DMS53 treated with DMSO at 0.1 percent for 48 hours (cell line): ENCODE measurements at regions not wholly inside any gene's neighbourhood (a gene's known extent, or its start where the extent isn't known, plus 50 kb on each side); places are given as distances from the start of the nearest gene placed in this dataset.

Experiments
- DNase-seq: peaks from one replicate; lab custom pipeline; 2025; ENCODE audit not compliant: unreplicated experiment; lab: John Stamatoyannopoulos, UW

DNA sequence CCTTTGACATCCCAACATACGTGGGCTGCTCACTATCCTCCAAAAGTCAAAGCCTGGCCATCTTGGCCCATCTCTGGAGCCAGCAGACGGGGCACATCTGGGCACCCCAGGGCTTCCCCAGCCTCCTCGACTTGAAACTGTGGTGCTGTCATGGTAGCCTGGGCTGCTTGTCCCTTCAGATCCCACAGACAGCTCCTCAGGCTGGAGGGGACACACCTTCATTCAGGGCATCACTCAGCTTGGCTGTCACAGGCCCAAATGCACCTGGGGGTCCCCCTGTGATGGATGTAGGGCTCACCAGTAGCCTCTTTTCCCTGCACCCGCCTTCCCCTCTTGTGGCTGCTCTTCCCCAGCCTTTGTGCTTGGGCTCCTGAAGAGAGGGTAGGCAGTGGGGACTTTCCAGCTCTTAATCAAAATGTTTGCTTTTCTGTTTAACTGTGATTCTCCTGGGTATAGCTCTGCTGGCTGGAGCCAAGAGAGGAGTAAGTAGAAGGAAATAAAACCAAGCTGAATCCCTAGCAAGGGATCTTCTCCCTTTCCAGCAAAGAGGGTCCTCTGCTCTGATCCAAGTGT lies 92.3 kb downstream of the GYPC start:
- no peak for DNase-seq

DNA sequence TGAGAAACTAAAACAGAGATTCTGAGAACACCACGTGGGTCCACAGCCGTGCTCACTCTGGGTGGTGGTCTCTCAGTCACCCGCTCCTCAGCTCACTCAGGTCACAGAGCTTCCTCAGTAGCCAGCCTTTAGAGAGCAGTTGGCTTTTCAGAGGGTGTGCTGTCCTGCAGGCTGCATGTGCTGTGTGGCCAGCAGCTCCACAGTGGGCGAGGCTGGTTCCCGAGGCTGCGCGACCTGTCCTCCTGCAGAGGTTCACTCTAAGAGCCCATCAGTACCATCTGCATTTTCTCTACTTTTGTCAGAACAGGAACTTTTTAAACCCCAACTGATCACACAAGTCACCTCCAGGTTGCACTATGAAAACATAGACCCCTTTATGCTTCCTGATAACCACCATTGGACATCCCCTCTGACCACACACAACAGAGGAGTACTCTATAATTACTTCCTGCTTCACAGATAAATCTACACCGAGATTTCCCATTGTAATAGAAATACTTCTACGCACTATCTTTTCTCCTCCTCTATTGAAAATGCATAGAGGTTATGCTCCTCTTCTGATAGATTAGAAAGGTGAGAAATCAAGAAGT lies 93.1 kb downstream of the GYPC start:
- DNase-seq = no peak

DNA sequence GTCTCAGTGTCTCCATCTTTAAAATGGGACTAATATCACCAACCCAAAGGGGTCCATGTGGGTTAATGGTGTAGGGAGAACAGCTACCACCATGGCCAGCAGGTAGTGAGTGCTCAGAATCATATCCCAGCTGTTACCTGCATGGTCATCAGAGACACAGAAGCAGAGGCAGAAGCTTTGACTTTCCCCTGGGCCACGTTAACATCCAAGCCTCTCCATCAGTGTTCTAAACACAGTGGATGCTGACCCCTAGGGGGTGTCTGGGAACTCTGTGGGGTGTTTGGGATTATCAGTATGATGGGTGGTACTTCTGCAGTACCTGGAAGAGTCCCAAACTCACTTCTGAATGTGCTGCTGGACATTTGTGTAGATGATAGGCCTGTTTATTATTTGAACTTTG lies 93.6 kb downstream of the GYPC start:
- DNase-seq = no peak

DNA sequence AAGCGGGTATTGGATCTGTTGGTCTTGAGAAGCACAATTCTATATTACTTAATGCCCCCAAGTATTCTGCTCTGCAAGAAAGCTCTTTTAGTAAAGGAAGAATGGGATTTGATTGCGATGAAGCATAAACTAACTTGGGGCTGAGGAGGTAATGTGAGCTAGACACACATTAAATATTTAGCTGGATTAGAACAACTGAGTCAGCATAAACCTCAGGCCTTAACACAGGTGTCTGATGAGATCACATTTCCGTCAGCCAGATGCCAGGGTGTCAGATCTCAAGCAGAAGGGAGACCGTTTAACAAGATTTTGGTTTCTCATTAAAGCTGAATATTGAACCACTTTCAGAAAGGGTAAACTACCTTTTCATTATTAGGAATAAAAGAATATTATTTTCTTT lies 94.5 kb downstream of the GYPC start:
- no peak for DNase-seq

DNA sequence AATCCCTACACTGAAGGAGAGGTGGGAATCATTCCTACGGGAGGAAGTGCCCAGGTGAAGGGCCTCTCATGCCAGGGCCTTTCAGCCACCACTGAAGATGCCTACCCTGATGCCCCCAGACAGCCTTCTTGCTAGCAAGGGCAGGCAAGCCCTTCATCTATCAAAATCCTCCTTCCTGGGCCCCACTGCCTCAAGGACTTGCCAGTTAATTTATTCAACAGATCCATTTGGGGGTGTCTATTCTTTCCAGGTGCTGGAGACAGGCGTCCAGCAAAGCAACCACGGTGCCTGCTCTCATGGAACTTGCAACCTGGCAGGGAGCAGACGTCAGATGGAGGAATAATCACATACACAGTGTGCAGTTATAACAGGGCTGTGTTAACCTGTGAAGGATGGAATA lies 95.5 kb downstream of the GYPC start:
- no peak for DNase-seq

DNA sequence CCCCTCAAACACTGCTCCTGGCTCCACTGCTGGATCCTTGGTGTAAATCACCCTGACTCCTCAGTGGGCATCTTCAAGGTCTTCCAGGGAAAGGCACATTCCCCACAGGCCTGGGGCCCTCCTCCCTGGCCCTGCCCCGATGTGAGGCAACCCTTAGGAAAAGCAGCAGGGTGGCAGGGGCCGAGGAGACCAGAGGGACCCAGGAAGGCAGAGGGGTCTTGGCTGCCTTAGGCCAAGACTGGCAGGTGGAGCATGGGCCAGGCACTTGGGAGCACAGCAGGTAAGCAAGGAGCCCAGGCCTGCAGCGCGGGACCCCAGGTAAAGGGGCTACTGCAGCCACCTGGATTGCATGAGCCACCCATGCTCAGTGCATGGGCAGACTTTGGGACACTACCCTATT lies 96.9 kb downstream of the GYPC start:
- no peak for DNase-seq

DNA sequence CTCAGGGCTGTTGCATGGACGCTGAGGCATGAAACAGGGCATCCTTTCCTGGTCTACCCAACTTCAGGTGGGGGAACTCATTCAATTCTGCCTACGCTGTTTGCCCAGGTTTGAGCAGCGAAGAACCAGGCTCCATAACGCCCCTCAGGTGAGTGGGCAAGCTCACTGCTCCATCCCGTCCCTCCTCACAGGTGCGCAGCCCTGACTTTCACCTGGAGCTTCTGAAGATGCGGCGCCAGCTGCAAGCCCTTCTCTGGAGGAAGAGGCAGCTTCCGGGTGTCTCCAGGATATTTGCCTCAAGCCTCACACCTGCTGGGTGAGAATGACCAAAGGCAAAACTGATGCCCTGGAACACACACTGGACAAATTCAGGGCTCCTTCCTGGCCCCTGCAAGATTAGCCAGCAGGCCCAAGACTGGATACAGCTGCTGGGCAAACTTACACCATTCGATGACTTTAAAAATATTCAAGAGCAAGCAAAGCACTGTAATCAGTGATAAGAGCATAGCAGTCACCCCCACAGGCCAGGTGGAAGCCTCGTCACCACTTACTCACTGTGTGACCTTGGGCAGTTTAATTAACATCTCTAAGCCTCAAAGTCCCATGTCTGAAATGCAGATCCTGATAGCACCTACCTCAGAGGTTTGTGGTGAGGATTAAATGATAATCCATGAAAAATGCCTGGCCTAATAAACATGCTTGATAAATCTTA lies 97.7 kb downstream of the GYPC start:
- no peak for DNase-seq

DNA sequence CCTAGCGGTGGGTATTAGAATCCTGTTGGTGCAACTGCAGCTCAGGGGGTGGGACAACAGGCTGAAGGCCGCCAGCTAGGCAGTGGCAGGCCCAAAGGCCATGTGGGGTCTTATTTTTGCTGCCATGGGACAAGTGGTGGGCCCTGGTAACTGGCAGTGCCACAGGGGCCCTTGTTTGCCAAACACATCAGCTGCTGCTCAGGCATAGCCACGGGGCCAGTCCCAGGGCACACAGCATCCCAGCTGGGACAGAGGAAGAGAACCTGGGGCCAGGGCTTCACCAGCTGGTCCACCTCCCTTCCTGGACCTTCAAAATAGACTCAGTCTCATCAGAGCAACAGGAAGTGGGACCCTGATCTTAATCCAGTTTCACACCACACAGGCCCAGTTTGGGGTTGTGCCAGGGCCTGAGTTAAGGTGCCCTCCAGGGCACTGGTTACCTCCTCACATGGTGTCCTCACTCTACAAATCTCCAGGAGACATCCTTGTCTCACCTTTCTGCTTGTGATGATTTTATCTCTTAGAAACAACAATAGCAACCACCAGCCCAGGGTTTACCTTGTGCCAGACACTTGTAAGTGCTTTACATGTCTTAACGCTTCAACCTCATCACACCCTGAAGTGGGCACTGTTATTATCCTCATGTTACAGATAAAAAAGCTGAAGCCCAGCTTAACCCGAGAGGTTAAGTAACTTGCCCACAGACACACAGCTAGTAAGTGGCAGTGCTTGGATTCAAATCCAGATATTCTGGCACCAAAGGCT lies 98.5 kb downstream of the GYPC start:
- no peak for DNase-seq

DNA sequence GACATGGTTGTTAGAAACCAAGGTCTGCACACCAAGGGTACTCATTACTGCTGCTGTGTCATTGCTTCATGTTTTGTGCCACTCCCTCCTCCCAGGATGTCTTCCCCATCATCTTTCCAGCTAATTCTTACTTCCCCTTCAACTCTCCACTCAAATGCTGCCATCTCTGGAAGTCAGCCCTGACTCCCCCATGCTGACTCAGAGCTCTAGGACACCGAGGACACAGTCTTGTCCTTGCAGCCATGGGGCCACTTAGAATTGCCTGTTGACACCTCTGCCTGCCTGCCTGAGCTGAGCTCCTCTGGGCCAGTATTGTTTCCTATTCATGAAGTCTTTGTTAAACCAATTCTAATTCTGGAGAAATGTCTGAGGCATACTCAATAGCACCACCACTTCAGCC lies 100.2 kb downstream of the GYPC start:
- DNase-seq = no peak

DNA sequence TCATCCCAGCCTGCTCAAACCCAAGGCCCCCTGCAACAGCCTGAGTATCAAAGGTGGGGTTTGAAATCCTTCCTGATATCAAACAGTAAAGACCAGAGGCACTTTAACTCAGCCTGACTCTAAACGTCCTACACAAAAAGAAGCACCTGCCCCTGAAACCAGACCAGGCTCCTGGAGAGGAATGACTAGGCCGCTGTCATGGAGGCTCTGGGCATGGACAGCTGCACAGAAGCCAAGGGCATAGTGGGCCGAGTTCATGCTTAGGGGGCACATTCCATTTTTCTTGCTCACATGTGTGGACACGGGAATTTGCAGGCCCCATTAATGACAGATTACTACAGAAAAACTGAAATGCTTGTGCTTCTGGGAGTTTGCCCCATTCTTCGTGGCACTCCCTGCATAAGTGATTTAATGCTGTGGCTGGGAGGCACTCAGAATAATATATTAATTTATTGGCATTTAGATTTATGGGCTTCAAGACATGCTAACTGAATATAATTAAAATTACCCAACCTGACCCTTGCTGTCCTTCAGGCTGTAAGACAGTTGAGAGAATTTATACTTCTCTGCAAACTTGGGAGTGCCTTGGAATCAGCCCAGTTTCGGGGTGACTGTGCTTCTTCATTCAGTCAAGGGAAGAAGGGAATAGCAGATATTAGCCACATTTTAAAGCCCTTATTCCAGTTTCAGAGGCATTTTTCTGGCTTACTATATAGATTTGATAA lies 105.5 kb downstream of the GYPC start:
- no peak for DNase-seq

DNA sequence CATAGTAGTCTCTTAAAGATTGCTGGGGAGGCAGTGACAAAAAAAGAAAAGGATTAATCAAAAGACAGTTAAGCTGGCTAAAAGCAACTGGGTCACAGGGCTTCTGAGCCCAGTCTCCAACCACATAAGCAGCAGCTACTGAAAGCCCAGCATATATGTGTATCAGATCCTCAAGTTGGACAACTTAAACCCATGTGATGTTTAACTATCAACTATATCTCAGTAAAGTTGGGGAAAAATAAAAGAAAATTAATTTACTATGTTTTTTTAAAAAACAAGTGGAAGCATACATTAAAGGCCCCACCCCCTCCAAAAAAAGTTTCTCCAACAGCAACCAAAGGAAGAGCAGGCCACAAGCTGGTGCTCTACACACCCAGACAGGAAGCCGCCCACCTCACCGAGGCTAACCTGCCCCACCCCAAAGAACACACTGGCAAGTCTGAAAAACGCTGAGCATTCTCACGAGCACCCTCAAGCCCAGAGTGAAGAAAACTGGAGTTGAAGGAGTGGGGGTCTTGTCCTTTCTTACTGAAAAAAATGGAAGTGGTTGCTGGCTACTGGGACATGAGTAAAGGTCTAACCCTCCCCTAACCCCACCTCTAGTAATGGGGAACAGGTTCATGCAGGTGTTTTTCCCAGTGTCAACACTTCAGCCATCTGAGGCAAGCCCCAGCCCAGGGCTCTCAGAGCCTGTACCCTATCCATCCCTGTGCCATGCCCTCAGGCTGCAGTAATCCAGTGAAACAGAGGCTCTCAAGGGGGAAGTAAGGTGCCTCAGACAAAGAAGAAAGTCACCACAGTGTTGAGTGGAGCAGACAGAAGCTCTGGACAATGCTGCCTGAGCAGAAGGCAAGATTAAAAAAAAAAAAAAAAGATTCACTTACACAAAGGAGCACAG lies 106.3 kb downstream of the GYPC start:
- no peak for DNase-seq

DNA sequence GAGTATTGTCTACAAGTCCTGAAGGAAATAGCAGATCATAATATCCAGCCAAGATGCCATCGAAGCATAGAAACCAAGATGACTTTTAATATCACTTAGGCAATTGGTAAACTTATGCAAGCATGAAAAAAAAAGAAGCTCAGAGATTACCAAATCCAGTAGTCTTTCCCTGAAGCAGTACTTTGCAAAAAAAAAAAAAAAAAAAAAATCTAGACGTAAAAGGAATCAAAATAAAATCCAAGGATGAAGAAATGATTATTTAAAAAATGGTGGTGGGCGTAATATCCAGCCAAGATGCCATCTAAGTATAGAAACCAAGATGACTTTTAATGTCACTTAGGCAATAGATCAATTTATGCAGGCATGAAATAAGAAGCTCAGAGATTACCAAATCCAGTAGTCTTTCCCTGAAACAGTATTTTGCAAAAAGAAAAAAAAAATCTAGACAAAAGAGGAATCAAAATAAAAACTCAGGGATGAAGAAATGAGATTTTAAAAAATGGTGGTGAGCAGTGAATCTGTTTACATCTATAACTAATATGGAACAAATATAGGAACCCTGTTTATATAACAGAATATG lies 108.8 kb downstream of the GYPC start:
- no peak for DNase-seq

DNA sequence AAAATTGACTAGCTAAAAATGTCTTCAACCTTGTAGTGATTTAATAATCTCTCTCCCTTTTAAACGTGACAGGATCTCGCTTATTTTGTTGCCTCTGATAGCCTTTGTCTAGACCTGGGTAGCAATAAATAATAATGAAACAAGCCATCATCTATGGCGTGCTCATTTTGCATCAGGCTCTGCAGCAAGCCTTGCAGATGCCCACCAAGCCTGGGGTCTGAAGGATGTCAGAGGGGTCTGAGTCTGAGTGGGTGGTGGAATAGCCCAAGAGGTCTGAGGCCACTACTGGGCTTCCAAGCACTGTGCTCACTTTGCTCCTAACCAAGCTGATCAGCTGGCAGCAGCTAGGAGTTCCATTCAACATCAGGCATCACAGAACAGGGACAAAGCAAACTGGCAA lies 109.4 kb downstream of the GYPC start:
- no peak for DNase-seq

DNA sequence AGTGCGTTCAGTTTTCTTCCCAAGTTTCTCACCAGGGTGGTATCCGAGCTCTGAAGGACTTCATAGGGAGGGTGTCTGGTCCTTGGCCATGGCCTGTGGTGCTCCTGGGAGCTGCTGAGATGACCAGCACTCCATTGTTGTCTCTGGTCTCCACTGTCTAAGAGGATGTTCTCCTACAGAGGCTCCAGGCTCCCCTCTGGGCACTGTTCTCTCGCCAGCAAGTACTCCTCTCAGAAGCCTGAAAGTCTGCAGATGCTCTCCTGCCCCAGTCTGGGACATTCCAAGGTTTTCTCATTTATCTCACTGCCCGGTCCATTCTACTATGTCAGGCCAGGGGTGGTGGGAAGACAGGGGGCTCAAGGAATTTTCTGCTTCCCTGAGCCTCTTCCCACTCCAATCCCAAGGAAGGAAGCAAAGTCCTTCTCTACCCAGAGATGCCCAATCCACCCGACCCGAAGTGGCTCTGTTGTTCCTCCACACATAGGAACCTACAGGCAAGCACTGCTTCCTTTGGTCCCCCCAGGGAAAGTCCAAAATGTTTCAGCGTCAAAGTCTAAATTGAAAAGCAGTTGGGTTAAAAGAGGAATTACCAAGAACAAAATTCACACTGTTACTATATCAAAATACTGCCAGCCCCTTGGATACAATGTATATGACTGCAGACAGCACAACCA lies 110.5 kb downstream of the GYPC start:
- no peak for DNase-seq

DNA sequence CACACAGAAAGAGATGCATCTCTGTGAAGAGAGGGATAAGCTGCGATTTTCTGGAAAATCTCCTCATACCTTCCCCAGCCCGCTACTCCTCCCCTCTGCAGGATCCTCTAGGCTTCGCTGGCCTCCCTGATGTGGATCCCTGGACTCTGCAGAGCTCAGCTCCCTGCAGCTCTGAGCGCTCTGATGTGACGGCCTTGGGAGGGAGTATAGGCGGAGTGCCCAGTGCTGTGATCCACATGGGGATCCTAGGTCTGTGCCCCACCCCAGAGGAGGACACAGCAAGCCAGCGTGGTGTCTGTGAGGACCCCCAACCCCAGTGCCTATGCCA lies 111.0 kb downstream of the GYPC start:
- DNase-seq = no peak

DNA sequence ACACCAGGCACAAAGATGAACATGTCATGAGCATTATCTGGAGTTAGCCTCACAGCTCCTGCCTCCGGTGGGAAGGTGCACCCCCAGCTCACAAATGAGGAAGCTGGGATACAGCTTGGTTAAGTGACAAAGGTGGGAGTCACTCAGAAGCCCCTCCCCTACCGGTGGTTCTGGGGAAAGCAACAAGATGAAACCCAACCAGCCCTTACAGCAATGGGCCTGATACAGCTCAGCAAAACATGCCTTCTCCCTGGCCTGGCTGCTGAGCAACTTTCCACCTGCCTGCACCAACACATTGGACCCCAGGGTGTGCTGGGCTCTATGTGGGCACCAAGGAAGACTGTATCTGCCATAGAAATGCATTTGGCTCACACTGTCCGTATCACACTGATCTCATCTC lies 113.2 kb downstream of the GYPC start:
- no peak for DNase-seq

DNA sequence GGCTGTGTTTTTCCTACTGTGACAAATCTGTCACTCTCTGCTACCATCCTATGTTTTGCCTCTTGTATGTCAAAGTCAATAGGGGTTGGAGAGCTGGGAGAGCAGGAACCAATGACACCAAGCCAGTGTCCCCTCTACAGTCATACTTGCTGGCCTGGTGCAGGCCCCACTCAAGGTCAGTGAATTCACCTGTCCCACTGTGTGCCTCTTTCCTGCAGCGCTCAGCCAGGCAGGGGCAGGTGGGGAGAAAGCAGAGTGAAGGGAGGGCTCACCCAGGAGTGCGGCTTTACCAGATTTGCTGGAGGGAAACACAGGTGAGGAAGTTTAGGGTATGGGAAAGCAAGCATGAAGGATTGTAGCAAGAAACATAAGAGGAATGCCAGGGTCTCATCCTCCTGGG lies 114.5 kb downstream of the GYPC start:
- no peak for DNase-seq

DNA sequence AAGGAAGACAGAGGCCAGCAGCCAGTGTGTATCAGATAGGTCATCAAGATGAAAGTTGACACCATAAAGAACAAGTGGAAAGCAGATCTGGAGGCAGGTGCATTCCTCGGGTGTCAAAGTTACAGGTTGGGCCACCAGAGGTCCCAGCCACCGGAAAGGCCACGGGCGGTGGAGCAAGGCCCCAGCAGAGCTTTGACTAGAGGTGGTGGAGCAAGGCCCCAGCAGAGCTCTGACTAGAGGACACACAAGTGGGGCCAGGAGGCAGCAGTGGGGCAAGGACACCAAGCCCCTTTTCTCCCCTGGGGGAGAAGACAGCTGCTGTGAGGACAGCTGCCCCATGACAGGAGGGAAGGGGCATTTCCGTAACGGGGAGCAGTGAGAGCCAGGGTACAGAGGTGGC lies 115.1 kb downstream of the GYPC start:
- DNase-seq = no peak

DNA sequence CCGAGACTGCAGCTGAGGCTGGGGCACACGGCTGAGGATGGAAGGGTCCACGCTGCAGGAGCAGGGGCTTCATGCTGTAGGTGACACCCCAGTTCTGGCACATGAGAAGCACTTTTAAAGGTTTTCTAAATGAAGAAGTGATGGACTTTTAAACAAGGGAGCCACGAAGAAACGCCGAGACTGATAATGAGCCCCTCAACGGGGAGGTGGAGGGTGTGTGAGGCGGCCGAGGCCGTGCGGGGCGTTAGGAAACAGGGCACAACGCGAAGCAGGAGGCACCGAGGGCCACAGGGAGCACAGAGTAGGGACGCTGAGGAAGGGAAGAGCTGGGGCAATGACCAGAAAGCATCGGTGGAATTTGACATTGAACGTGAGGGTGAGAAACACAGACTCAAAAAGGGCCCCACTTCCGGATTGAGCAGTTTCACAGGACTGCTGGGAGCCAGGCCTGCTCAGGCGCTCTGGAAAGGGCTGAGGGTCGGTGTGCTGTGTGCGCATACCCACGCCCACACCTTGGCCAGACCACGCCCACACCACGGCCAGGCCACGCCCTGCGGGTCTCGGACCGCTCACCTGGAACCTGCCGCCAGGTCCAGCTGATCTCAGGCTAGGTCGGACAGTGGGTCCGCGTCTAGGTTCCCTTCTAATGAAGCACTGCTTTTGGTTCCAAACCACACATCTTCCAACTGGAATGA lies 115.7 kb downstream of the GYPC start:
- no peak for DNase-seq
